OCI-LY1 (cell line): ENCODE measurements at regions not wholly inside any gene's neighbourhood (a gene's known extent, or its start where the extent isn't known, plus 50 kb on each side); places are given as distances from the start of the nearest gene placed in this dataset.

ENCODE experiments used
- H2AFZ ChIP-seq: fragments of 200-600 bp; sonication (generic), shearing (Covaris generic); 2 replicates; pipeline ENCODE4 v1.6.0; 2014; ENCODE audit warnings: antibody characterized with exemption, mild to moderate bottlenecking, low read length
- H3F3A ChIP-seq: fragments of 200-600 bp; sonication (generic), shearing (Covaris generic); 2 replicates; pipeline ENCODE4 v1.6.0; 2014; ENCODE audit warnings: mild to moderate bottlenecking, antibody characterized with exemption, low read length, moderate library complexity; ENCODE audit not compliant: insufficient read depth
- H3K27ac ChIP-seq: fragments of 200-600 bp; sonication (generic); 2 replicates; pipeline ENCODE4 v1.5.1; 2014; ENCODE audit warnings: low read length, mixed run types, mild to moderate bottlenecking, low read depth; ENCODE audit not compliant: poor library complexity, severe bottlenecking
- H3K27me3 ChIP-seq: fragments of 200-600 bp; sonication (generic); 2 replicates; pipeline ENCODE4 v1.6.0; 2014; ENCODE audit warnings: antibody characterized with exemption, mild to moderate bottlenecking, low read length, moderate library complexity; ENCODE audit not compliant: insufficient read depth
- H3K36me3 ChIP-seq: fragments of 200-600 bp; sonication (generic); 2 replicates; pipeline ENCODE4 v1.6.1; 2014; ENCODE audit warnings: mild to moderate bottlenecking, antibody characterized with exemption, low read length, moderate library complexity, mixed read lengths; ENCODE audit not compliant: insufficient read depth
- H3K4me1 ChIP-seq: fragments of 200-600 bp; sonication (generic); 2 replicates; pipeline ENCODE4 v1.5.1; 2014; ENCODE audit warnings: mild to moderate bottlenecking, low read length, moderate library complexity; ENCODE audit not compliant: insufficient read depth, severe bottlenecking
- H3K4me2 ChIP-seq: fragments of 200-600 bp; sonication (generic), shearing (Covaris generic); 2 replicates; pipeline ENCODE4 v1.6.1; 2014; ENCODE audit warnings: low read length
- H3K4me3 ChIP-seq: fragments of 200-600 bp; sonication (generic); 2 replicates; pipeline ENCODE4 v1.5.1; 2014; ENCODE audit warnings: low read length, low read depth, mild to moderate bottlenecking, mixed read lengths; ENCODE audit not compliant: poor library complexity, severe bottlenecking
- H3K79me2 ChIP-seq: fragments of 200-600 bp; shearing (Covaris generic); 2 replicates; pipeline ENCODE4 v1.6.1; 2016; ENCODE audit warnings: mixed run types, low read length, mixed read lengths; ENCODE audit not compliant: insufficient read depth
- H3K9ac ChIP-seq: fragments of 200-600 bp; sonication (generic), shearing (Covaris generic); 2 replicates; pipeline ENCODE4 v1.6.1; 2014; ENCODE audit warnings: mild to moderate bottlenecking, low read length, mixed read lengths
- H3K9me2 ChIP-seq: fragments of 200-600 bp; sonication (generic), shearing (Covaris generic); 2 replicates; pipeline ENCODE4 v1.6.1; 2014; ENCODE audit warnings: low read depth, mild to moderate bottlenecking, low read length, mixed read lengths
- H3K9me3 ChIP-seq: fragments of 200-600 bp; shearing (Covaris generic); 2 replicates; pipeline ENCODE4 v1.6.1; 2014; ENCODE audit warnings: low read length, mixed read lengths
- H4K20me1 ChIP-seq: fragments of 200-600 bp; sonication (generic), shearing (Covaris generic); 2 replicates; pipeline ENCODE4 v1.6.0; 2016; ENCODE audit warnings: mild to moderate bottlenecking, low read length; ENCODE audit not compliant: insufficient read depth
- EZH2 ChIP-seq: fragments of 200-600 bp; sonication (generic), shearing (Covaris generic); IDR thresholded peaks from 2 replicates; pipeline ENCODE4 v1.8.0; 2017; ENCODE audit warnings: borderline replicate concordance, mixed run types, mild to moderate bottlenecking, antibody characterized with exemption, low read length, moderate library complexity, mixed read lengths
- TF ChIP-seq, protein P1 (sequence below): fragments of 200-600 bp; sonication (generic), shearing (Covaris generic); IDR thresholded peaks from 2 replicates; pipeline ENCODE4 v1.5.1; 2017; ENCODE audit warnings: mild to moderate bottlenecking, antibody characterized with exemption, low read length, moderate library complexity, mixed read lengths

DNA sequence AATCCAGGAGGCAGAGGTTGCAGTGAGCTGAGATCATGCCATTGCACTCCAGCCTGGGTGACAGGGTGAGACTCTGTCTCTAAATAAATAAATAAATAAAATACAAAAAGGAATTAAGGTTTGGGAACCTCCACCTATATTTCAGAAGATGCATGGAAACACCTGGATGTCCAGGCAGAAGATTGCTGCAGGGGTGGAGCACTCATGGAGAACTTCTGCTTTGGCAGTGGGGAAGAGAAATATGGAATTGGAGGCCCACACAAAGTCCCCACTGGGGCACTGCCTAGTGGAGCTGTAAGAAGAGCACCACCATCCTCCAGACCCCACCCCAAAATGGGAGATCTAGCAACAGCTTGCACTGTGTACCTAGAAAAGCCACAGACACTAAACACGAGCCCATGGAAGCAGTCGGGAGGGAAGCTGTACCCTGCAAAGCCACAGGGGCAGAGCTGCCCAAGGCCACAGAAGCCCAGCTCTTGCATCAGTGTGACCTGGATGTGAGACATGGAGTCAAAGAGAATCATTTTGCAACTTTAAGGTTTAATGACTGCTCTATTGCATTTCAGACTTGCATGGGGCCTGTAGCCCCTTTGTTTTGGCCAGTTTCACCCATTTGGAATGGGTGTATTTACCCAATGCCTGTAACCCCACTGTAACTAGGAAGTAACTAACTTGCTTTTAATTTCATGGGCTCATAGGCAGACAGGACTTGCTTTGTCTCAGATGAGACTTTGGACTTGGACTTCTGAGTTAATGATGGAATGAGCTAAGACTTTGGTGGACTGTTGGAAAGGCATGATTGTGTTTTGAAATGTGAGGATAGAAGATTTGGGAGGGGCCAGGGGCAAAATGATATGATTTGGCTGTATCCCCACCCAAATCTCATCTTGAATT is 265.3 kb downstream of the ZEB2 start:
- peaks cover 19% of the 10 kb centered on the region for H3K9me3 ChIP-seq
- no peak overlapping the region for H3K27ac ChIP-seq
- H3K4me3 ChIP-seq = no peak overlapping the region
- no peaks in the 10 kb centered on the region for H3K27me3 ChIP-seq
- H4K20me1 ChIP-seq = no peaks in the 10 kb centered on the region
- H3K79me2 ChIP-seq = peaks cover 43% of the 10 kb centered on the region
- no peak overlapping the region for H3K9ac ChIP-seq
- no peak overlapping the region for H3K4me2 ChIP-seq
- peaks cover 6% of the 10 kb centered on the region for H3K4me1 ChIP-seq
- TF ChIP-seq EZH2 = no peak
- TF ChIP-seq, protein P1, sequence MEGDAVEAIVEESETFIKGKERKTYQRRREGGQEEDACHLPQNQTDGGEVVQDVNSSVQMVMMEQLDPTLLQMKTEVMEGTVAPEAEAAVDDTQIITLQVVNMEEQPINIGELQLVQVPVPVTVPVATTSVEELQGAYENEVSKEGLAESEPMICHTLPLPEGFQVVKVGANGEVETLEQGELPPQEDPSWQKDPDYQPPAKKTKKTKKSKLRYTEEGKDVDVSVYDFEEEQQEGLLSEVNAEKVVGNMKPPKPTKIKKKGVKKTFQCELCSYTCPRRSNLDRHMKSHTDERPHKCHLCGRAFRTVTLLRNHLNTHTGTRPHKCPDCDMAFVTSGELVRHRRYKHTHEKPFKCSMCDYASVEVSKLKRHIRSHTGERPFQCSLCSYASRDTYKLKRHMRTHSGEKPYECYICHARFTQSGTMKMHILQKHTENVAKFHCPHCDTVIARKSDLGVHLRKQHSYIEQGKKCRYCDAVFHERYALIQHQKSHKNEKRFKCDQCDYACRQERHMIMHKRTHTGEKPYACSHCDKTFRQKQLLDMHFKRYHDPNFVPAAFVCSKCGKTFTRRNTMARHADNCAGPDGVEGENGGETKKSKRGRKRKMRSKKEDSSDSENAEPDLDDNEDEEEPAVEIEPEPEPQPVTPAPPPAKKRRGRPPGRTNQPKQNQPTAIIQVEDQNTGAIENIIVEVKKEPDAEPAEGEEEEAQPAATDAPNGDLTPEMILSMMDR = no peak
- no peaks in the 10 kb centered on the region for H3K9me2 ChIP-seq
- no peaks in the 10 kb centered on the region for H3F3A ChIP-seq
- H3K36me3 ChIP-seq = peaks cover 20% of the 10 kb centered on the region
- no peak overlapping the region for H2AFZ ChIP-seq

DNA sequence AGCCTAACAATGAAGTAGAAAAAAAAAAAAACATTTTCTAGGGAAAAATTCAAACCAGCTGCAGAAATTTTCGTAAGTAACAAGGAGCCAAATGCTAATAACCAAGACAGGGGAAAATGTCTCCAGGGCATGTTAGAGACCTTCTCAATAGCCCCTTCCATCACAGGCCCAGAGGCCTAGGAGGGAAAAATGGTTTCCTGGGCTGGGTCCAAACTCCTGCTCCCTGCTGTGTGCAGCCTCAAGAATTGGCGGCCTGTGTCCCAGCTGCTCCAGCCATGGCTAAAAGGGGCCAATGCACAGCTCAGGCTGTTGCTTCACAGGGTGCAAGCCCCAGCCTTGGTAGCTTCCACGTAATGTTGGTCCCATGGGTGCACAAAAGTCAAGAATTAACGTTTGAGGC is 266.2 kb downstream of the ZEB2 start:
- H3K9me3 ChIP-seq = peaks cover 19% of the 10 kb centered on the region
- H3K9me2 ChIP-seq = no peaks in the 10 kb centered on the region
- no peak overlapping the region for H3K27ac ChIP-seq
- H2AFZ ChIP-seq = no peak overlapping the region
- H3K4me3 ChIP-seq = no peak overlapping the region
- H3F3A ChIP-seq = no peaks in the 10 kb centered on the region
- H3K36me3 ChIP-seq = peaks cover 17% of the 10 kb centered on the region
- TF ChIP-seq, protein P1 = no peak
- no peak for TF ChIP-seq EZH2
- peaks cover 15% of the 10 kb centered on the region for H3K4me1 ChIP-seq
- H3K79me2 ChIP-seq = peaks cover 41% of the 10 kb centered on the region
- no peaks in the 10 kb centered on the region for H3K27me3 ChIP-seq
- H3K9ac ChIP-seq = no peak overlapping the region
- H4K20me1 ChIP-seq = no peaks in the 10 kb centered on the region
- H3K4me2 ChIP-seq = no peak overlapping the region

DNA sequence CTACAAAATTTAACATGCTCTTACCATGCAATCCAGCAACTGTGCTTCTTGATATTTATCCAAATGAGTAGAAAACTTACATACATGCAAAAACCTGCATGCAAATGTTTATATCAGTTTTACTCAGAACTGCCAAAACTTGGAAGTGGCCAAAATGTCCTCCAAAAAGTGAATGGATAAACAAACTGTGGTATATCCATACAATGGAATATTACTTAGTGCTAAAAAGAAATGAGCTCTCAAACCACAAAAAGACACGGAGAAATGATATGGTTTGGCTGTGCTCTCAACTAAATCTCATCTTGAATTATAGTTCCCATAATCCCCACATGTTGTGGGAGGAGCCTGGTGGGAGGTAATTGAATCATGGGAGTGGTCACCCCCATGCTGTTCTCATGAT is 267.2 kb downstream of the ZEB2 start:
- H3K27ac ChIP-seq = no peak overlapping the region
- H4K20me1 ChIP-seq = no peaks in the 10 kb centered on the region
- H3K4me2 ChIP-seq = no peak overlapping the region
- no peak overlapping the region for H2AFZ ChIP-seq
- H3K9ac ChIP-seq = no peak overlapping the region
- TF ChIP-seq EZH2 = no peak
- peaks cover 25% of the 10 kb centered on the region for H3K4me1 ChIP-seq
- H3K9me2 ChIP-seq = no peaks in the 10 kb centered on the region
- no peak overlapping the region for H3K4me3 ChIP-seq
- H3K9me3 ChIP-seq = peaks cover 16% of the 10 kb centered on the region
- peaks cover 17% of the 10 kb centered on the region for H3K36me3 ChIP-seq
- no peaks in the 10 kb centered on the region for H3K27me3 ChIP-seq
- H3F3A ChIP-seq = no peaks in the 10 kb centered on the region
- peaks cover 32% of the 10 kb centered on the region for H3K79me2 ChIP-seq
